B cell (primary cell): ENCODE measurements at regions not wholly inside any gene's neighbourhood (a gene's known extent, or its start where the extent isn't known, plus 50 kb on each side); places are given as distances from the start of the nearest gene placed in this dataset.

Experiments used
- ATAC-seq: fragments of 200-7000 bp; cut with Tn5 transposase; one replicate; pipeline ENCODE4 v1.10.0; 2021; ENCODE audit warnings: low read depth, mild to moderate bottlenecking, moderate number of reproducible peaks, moderate library complexity
- CTCF ChIA-PET: fragments of 350-600 bp; sonication (Branson Sonifier 250); formaldehyde crosslinking; loops from one replicate; lab custom pipeline; 2021; ENCODE audit warnings: antibody characterized with exemption, inconsistent platforms; lab: Charles Lee
- POLR2A ChIA-PET: fragments of 350-600 bp; sonication (Branson Sonifier 250); formaldehyde crosslinking; loops from one replicate; lab custom pipeline; 2021; ENCODE audit warnings: antibody characterized with exemption; lab: Charles Lee
- DNase-seq: peaks from one replicate; pipeline ENCODE4 v3.0.0; 2013
- H2AFZ ChIP-seq: 2 replicates; pipeline ENCODE4 v1.6.1; 2012; ENCODE audit warnings: mild to moderate bottlenecking, low read depth, low read length; ENCODE audit not compliant: insufficient read depth, poor library complexity, severe bottlenecking
- H3K27ac ChIP-seq, 2 donors: 1 replicate in 1 of 2; 2 replicates in 1 of 2; pipeline ENCODE4 v1.5.1; 2012 to 2013; ENCODE audit warnings: low read length in 2 of 2, mild to moderate bottlenecking in 2 of 2, moderate library complexity in 1 of 2
- H3K27me3 ChIP-seq, 4 experiments: fragments of 200-600 bp in 1 of 4; sonication (generic) in 1 of 4; replicated peaks in 1 of 4; 1 replicate in 2 of 4; 2 replicates in 2 of 4; pipeline versions ENCODE4 v1.6.1 to v1.7.0; 2013 to 2016; ENCODE audit warnings: low read length in 3 of 4, mild to moderate bottlenecking in 2 of 4, mixed read lengths in 1 of 4, moderate library complexity in 1 of 4; ENCODE audit not compliant: insufficient read depth in 4 of 4, control insufficient read depth in 3 of 4; ENCODE audit errors: control extremely low read depth in 1 of 4
- H3K36me3 ChIP-seq, 2 experiments: replicated peaks in 1 of 2; 1 replicate in 1 of 2; 2 replicates in 1 of 2; pipeline versions ENCODE4 v1.6.1 to v1.7.1; 2013; ENCODE audit warnings: low read length in 1 of 2; ENCODE audit not compliant: insufficient read depth in 2 of 2, control insufficient read depth in 1 of 2; ENCODE audit errors: control extremely low read depth in 1 of 2, extremely low read depth in 1 of 2
- H3K4me1 ChIP-seq, 2 donors: fragments of 200-600 bp in 1 of 2; sonication (generic) in 1 of 2; 1 replicate in 1 of 2; 2 replicates in 1 of 2; pipeline versions ENCODE4 v1.5.1 to v1.6.1; 2013 to 2017; ENCODE audit warnings: low read length in 2 of 2; ENCODE audit not compliant: control insufficient read depth in 2 of 2, insufficient read depth in 2 of 2
- H3K4me2 ChIP-seq: replicated peaks from 2 replicates; pipeline ENCODE3; 2012; ENCODE audit warnings: mild to moderate bottlenecking, low read depth, low read length; ENCODE audit not compliant: poor library complexity, severe bottlenecking
- H3K4me3 ChIP-seq, 5 experiments: fragments of 200-600 bp in 1 of 5; sonication (generic) in 1 of 5; 1 replicate in 3 of 5; 2 replicates in 2 of 5; pipeline versions ENCODE4 v1.5.1 to v1.7.0; 2011 to 2016; ENCODE audit warnings: low read length in 4 of 5, mild to moderate bottlenecking in 4 of 5, low read depth in 2 of 5, control low read depth in 1 of 5, moderate library complexity in 1 of 5; ENCODE audit not compliant: insufficient read depth in 1 of 5; ENCODE audit errors: control extremely low read depth in 1 of 5, extremely low read depth in 1 of 5
- H3K79me2 ChIP-seq: fragments of 200-600 bp; sonication (generic); one replicate; pipeline ENCODE4 v1.6.0; 2016; ENCODE audit warnings: low read length; ENCODE audit not compliant: control insufficient read depth, insufficient read depth
- H3K9ac ChIP-seq: fragments of 200-600 bp; sonication (generic); 2 replicates; pipeline ENCODE4 v1.6.1; 2017; ENCODE audit warnings: mild to moderate bottlenecking, low read length, moderate library complexity
- H3K9me3 ChIP-seq, 3 donors: one replicate each; pipeline versions ENCODE4 v1.6.1 to v1.7.1; 2013; ENCODE audit warnings: low read length in 2 of 3; ENCODE audit not compliant: control insufficient read depth in 2 of 3, insufficient read depth in 1 of 3; ENCODE audit errors: control extremely low read depth in 1 of 3
- H4K20me1 ChIP-seq: 2 replicates; pipeline ENCODE4 v1.6.0; 2012; ENCODE audit warnings: mild to moderate bottlenecking, low read length; ENCODE audit not compliant: insufficient read depth, control insufficient read depth, poor library complexity, severe bottlenecking
- H3K27ac Mint-ChIP-seq: one replicate; pipeline ENCODE4 v1.8.0; 2021; ENCODE audit warnings: mixed read lengths
- H3K27me3 Mint-ChIP-seq: one replicate; pipeline ENCODE4 v1.8.0; 2021; ENCODE audit warnings: mixed read lengths
- H3K4me1 Mint-ChIP-seq: one replicate; pipeline ENCODE4 v1.8.0; 2021; ENCODE audit warnings: mixed read lengths
- H3K4me3 Mint-ChIP-seq: one replicate; pipeline ENCODE4 v1.8.0; 2021; ENCODE audit warnings: mixed read lengths
- H3K9me3 Mint-ChIP-seq: one replicate; pipeline ENCODE4 v1.8.0; 2022; ENCODE audit warnings: mixed read lengths; ENCODE audit not compliant: insufficient read depth
- EZH2 ChIP-seq: IDR thresholded peaks from 2 replicates; pipeline ENCODE4 v1.6.1; 2012; ENCODE audit warnings: borderline replicate concordance, low read depth, mild to moderate bottlenecking, moderate library complexity, low read length; ENCODE audit not compliant: insufficient read depth, poor library complexity, severe bottlenecking
- WGBS: methylation state at CpG from one replicate; pipeline ENCODE4 v1.1.5; 2013; ENCODE audit warnings: missing lambda C conversion rate; ENCODE audit not compliant: insufficient coverage; 5-methylcytosine and 5-hydroxymethylcytosine counted together
- intact Hi-C: fragments of 100-400 bp; cut with micrococcal nuclease; formaldehyde crosslinking; loops from one replicate; pipeline ENCODE4 v1.10.0; 2022
- TF ChIP-seq, protein P1 (sequence below): fragments of 200-600 bp; IDR thresholded peaks from one replicate; pipeline ENCODE4 v1.8.0; 2022; ENCODE audit warnings: antibody characterized with exemption, mild to moderate bottlenecking

GRCh38 chr9:26735160-26735559, 157.4 kb downstream of the CAAP1 start:
- Histone ChIP-seq H3K9me3 (peaks cover 0 to 10% (median 3%) of the 10 kb centered on the region in 3 donors), H3K4me3 (no peak overlapping the region), H3K27ac (no peak overlapping the region), H3K79me2 (no peaks in the 10 kb centered on the region), H4K20me1 (no peaks in the 10 kb centered on the region), H3K4me2 (no peak overlapping the region), H2AFZ (no peak overlapping the region), H3K9ac (no peak overlapping the region), H3K4me1 (no peaks in the 10 kb centered on the region), H3K36me3 (no peaks in the 10 kb centered on the region), H3K27me3 (peaks cover 0 to 5% (median 0%) of the 10 kb centered on the region in 4 experiments)
- ChIA-PET CTCF (no interaction called here), POLR2A (no interaction called here)
- Mint-ChIP-seq H3K27me3 (peaks cover 10% of the 10 kb centered on the region), H3K4me3 (no peak overlapping the region), H3K9me3 (peaks cover 16% of the 10 kb centered on the region), H3K27ac (no peak overlapping the region), H3K4me1 (no peaks in the 10 kb centered on the region)
- DNase-seq = no peak
- TF ChIP-seq, protein P1, sequence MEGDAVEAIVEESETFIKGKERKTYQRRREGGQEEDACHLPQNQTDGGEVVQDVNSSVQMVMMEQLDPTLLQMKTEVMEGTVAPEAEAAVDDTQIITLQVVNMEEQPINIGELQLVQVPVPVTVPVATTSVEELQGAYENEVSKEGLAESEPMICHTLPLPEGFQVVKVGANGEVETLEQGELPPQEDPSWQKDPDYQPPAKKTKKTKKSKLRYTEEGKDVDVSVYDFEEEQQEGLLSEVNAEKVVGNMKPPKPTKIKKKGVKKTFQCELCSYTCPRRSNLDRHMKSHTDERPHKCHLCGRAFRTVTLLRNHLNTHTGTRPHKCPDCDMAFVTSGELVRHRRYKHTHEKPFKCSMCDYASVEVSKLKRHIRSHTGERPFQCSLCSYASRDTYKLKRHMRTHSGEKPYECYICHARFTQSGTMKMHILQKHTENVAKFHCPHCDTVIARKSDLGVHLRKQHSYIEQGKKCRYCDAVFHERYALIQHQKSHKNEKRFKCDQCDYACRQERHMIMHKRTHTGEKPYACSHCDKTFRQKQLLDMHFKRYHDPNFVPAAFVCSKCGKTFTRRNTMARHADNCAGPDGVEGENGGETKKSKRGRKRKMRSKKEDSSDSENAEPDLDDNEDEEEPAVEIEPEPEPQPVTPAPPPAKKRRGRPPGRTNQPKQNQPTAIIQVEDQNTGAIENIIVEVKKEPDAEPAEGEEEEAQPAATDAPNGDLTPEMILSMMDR = no peak
- no peak for TF ChIP-seq EZH2
- ATAC-seq = no peak
- no CpG with 5 or more reads among the region's 4 CpGs for WGBS
- intact Hi-C loops = no loop called here

DNA sequence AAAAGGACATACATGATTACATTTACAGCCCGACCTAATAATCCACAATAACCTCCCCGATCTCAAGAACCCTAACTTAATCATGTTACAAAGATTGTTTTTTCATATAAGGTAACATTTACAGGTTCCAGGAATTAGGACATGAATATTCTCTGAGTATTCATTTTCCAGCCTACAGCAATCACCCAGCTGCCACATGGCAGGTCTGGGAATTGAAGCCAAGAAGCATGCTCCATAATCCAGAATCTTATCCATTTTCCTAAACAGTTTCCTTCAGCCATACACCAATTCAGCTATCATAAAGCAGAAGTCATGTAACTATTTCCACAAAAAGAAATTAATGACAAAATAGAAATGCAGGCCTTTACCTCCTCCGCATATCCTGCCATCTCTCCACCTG, 163.4 kb downstream of the CAAP1 start:
- H3K4me3 Mint-ChIP-seq = no peak overlapping the region
- no peaks in the 10 kb centered on the region for H3K4me1 Mint-ChIP-seq
- DNase-seq (no peak), ATAC-seq (no peak)
- H3K27me3 Mint-ChIP-seq = peaks cover 4% of the 10 kb centered on the region
- no peak overlapping the region for H2AFZ ChIP-seq
- no CpG with 5 or more reads among the region's 3 CpGs for WGBS
- H3K4me2 ChIP-seq = no peak overlapping the region
- H3K36me3 ChIP-seq = no peaks in the 10 kb centered on the region
- peaks cover 2% of the 10 kb centered on the region for H3K9me3 Mint-ChIP-seq
- no peak overlapping the region for H3K27ac Mint-ChIP-seq
- H3K4me3 ChIP-seq = no peak overlapping the region
- no peak for TF ChIP-seq EZH2
- TF ChIP-seq, protein P1 = no peak
- H3K4me1 ChIP-seq = no peaks in the 10 kb centered on the region
- H3K79me2 ChIP-seq = no peaks in the 10 kb centered on the region
- H4K20me1 ChIP-seq = no peaks in the 10 kb centered on the region
- no peaks in the 10 kb centered on the region for H3K9me3 ChIP-seq
- POLR2A ChIA-PET = no interaction called here
- H3K27me3 ChIP-seq = no peaks in the 10 kb centered on the region
- CTCF ChIA-PET = no interaction called here
- H3K27ac ChIP-seq = no peak overlapping the region
- no peak overlapping the region for H3K9ac ChIP-seq
- intact Hi-C loops = no loop called here
